ENCODE measurements at regions not wholly inside any gene's neighbourhood (a gene's known extent, or its start where the extent isn't known, plus 50 kb on each side); places are given as distances from the start of the nearest gene placed in this dataset.

GRCh38 chr5:85010014-85010562 is 625.4 kb upstream of the EDIL3 start:
- DNase-seq (ENCODE audit: low read depth) (no peak), FAIRE-seq (no peak)
- Histone ChIP-seq H3K36me3 (ENCODE audit: control insufficient read depth, insufficient read depth, low read length) (no peaks in the 10 kb centered on the region), H3K27me3 (ENCODE audit: control insufficient read depth, insufficient read depth, low read length) (no peaks in the 10 kb centered on the region), H3K4me3 (ENCODE audit: low read depth, low read length) (no peak overlapping the region)
- no peak for TF ChIP-seq CTCF (IDR thresholded peaks at IDR 0.05; ENCODE audit: insufficient read depth, low read length, severe bottlenecking)

GRCh38 chr5:85017261-85017660 is 632.6 kb upstream of the EDIL3 start:
- no peak for DNase-seq (ENCODE audit: low read depth)
- Histone ChIP-seq H3K27me3 (ENCODE audit: control insufficient read depth, insufficient read depth, low read length) (no peaks in the 10 kb centered on the region), H3K4me3 (ENCODE audit: low read depth, low read length) (no peak overlapping the region), H3K36me3 (ENCODE audit: control insufficient read depth, insufficient read depth, low read length) (no peaks in the 10 kb centered on the region)
- no peak for TF ChIP-seq CTCF (IDR thresholded peaks at IDR 0.05; ENCODE audit: insufficient read depth, low read length, severe bottlenecking)
- FAIRE-seq: no peak

- no peaks in the 10 kb centered on the region for H3K27me3 ChIP-seq (ENCODE audit: control insufficient read depth, insufficient read depth, low read length)
- TF ChIP-seq CTCF (IDR thresholded peaks at IDR 0.05; ENCODE audit: insufficient read depth, low read length, severe bottlenecking): no peak
- no peak for FAIRE-seq
Observed at GRCh38 chr5:85030316-85031084, 645.8 kb upstream of the EDIL3 start.

GRCh38 chr5:85049020-85049419 is 664.3 kb upstream of the EDIL3 start:
- Histone ChIP-seq H3K4me3 (ENCODE audit: low read depth, low read length) (no peak overlapping the region), H3K36me3 (ENCODE audit: control insufficient read depth, insufficient read depth, low read length) (no peaks in the 10 kb centered on the region), H3K27me3 (ENCODE audit: control insufficient read depth, insufficient read depth, low read length) (no peaks in the 10 kb centered on the region)
- peak; percentile 38 for DNase-seq (ENCODE audit: low read depth)
- FAIRE-seq: no peak
- TF ChIP-seq CTCF (IDR thresholded peaks at IDR 0.05; ENCODE audit: insufficient read depth, low read length, severe bottlenecking): peak; percentile 23

More at GRCh38 chr5:85030316-85031084, 645.8 kb upstream of the EDIL3 start:
- Histone ChIP-seq H3K4me3 (ENCODE audit: low read depth, low read length) (no peak overlapping the region), H3K36me3 (ENCODE audit: control insufficient read depth, insufficient read depth, low read length) (no peaks in the 10 kb centered on the region)
- DNase-seq (ENCODE audit: low read depth): no peak

GRCh38 chr5:85052826-85053225 is 668.1 kb upstream of the EDIL3 start:
- DNase-seq (ENCODE audit: low read depth) (no peak), FAIRE-seq (no peak)
- Histone ChIP-seq H3K36me3 (ENCODE audit: control insufficient read depth, insufficient read depth, low read length) (no peaks in the 10 kb centered on the region), H3K27me3 (ENCODE audit: control insufficient read depth, insufficient read depth, low read length) (no peaks in the 10 kb centered on the region), H3K4me3 (ENCODE audit: low read depth, low read length) (no peak overlapping the region)
- no peak for TF ChIP-seq CTCF (IDR thresholded peaks at IDR 0.05; ENCODE audit: insufficient read depth, low read length, severe bottlenecking)
